ENCODE measurements at regions not wholly inside any gene's neighbourhood (a gene's known extent, or its start where the extent isn't known, plus 50 kb on each side); places are given as distances from the start of the nearest gene placed in this dataset.
"Not testable (repeated sequence)": the region's sequence is repeated elsewhere in the genome, so short reads cannot be mapped to it uniquely, and the experiment has no call there.

- peaks cover 0 to 2% (median 1%) of the 10 kb centered on the region in 3 donors for H3K27me3 Mint-ChIP-seq (ENCODE audit: low read depth in 3 of 3)
- H3K4me3 Mint-ChIP-seq = no peak overlapping the region
- no peaks in the 10 kb centered on the region for H3K36me3 Mint-ChIP-seq
- no peak for DNase-seq
- peaks cover 0 to 2% (median 0%) of the 10 kb centered on the region in 6 donors for H3K9me3 Mint-ChIP-seq
- no peaks in the 10 kb centered on the region for H3K4me1 Mint-ChIP-seq
- H3K27ac Mint-ChIP-seq = no peak overlapping the region
Observed at GRCh38 chr5:127133071-127133470, 59.8 kb upstream of the C5orf63 start.

- Mint-ChIP-seq H3K27me3 (ENCODE audit: low read depth in 3 of 3) (peaks cover 2 to 3% (median 3%) of the 10 kb centered on the region in 3 donors), H3K4me1 (no peaks in the 10 kb centered on the region), H3K4me3 (no peak overlapping the region), H3K9me3 (no peaks in the 10 kb centered on the region), H3K36me3 (no peaks in the 10 kb centered on the region), H3K27ac (no peak overlapping the region)
- no peak for DNase-seq
Observed at GRCh38 chr5:127136908-127137307, 63.6 kb upstream of the C5orf63 start.

- no peak for DNase-seq
- peaks cover 1 to 5% (median 2%) of the 10 kb centered on the region in 3 donors for H3K27me3 Mint-ChIP-seq (ENCODE audit: low read depth in 3 of 3)
- no peaks in the 10 kb centered on the region for H3K4me1 Mint-ChIP-seq
- H3K27ac Mint-ChIP-seq = no peak overlapping the region
- no peaks in the 10 kb centered on the region for H3K36me3 Mint-ChIP-seq
- H3K9me3 Mint-ChIP-seq = no peaks in the 10 kb centered on the region
- no peak overlapping the region for H3K4me3 Mint-ChIP-seq
Observed at GRCh38 chr5:127143722-127144121, 70.4 kb upstream of the C5orf63 start.

- Mint-ChIP-seq H3K4me3 (no peak overlapping the region), H3K4me1 (no peaks in the 10 kb centered on the region), H3K27ac (no peak overlapping the region), H3K36me3 (peaks cover 0 to 4% (median 0%) of the 10 kb centered on the region in 3 donors), H3K9me3 (peaks cover 4 to 11% (median 10%) of the 10 kb centered on the region in 6 donors), H3K27me3 (ENCODE audit: low read depth in 3 of 3) (peaks cover 0 to 5% (median 0%) of the 10 kb centered on the region in 3 donors)
- DNase-seq = no peak
Observed at GRCh38 chr5:127153031-127153430, 79.7 kb upstream of the C5orf63 start.

GRCh38 chr5:127153521-127153920 is 80.2 kb upstream of the C5orf63 start:
- Mint-ChIP-seq H3K9me3 (peaks cover 4 to 14% (median 12%) of the 10 kb centered on the region in 6 donors), H3K27ac (no peak overlapping the region), H3K4me3 (no peak overlapping the region)

GRCh38 chr5:127163750-127164149 is 90.4 kb upstream of the C5orf63 start:
- no peak overlapping the region for H3K4me3 Mint-ChIP-seq
- peaks cover 0 to 7% (median under 1%) of the 10 kb centered on the region in 6 donors for H3K9me3 Mint-ChIP-seq
- no peak for DNase-seq
- H3K27ac Mint-ChIP-seq = no peak overlapping the region
- H3K36me3 Mint-ChIP-seq = no peaks in the 10 kb centered on the region
- H3K27me3 Mint-ChIP-seq (ENCODE audit: low read depth in 3 of 3) = peaks cover 2 to 5% (median 3%) of the 10 kb centered on the region in 3 donors
- H3K4me1 Mint-ChIP-seq = no peaks in the 10 kb centered on the region

More at GRCh38 chr5:127153521-127153920, 80.2 kb upstream of the C5orf63 start:
- DNase-seq = no peak
- peaks cover 0 to 4% (median 0%) of the 10 kb centered on the region in 3 donors for H3K36me3 Mint-ChIP-seq
- H3K27me3 Mint-ChIP-seq (ENCODE audit: low read depth in 3 of 3) = peaks cover 0 to 5% (median 0%) of the 10 kb centered on the region in 3 donors
- no peaks in the 10 kb centered on the region for H3K4me1 Mint-ChIP-seq

GRCh38 chr5:127170918-127171600 is 97.8 kb upstream of the C5orf63 start:
- H3K4me1 Mint-ChIP-seq = no peaks in the 10 kb centered on the region
- H3K27me3 Mint-ChIP-seq (ENCODE audit: low read depth in 3 of 3) = peaks cover 2 to 8% (median 3%) of the 10 kb centered on the region in 3 donors
- peaks cover 0 to 4% (median under 1%) of the 10 kb centered on the region in 6 donors for H3K9me3 Mint-ChIP-seq
- no peak for DNase-seq
- H3K36me3 Mint-ChIP-seq = no peaks in the 10 kb centered on the region
- no peak overlapping the region for H3K4me3 Mint-ChIP-seq
- H3K27ac Mint-ChIP-seq = no peak overlapping the region

GRCh38 chr5:127176769-127177168 is 103.5 kb upstream of the C5orf63 start:
- Mint-ChIP-seq H3K36me3 (no peaks in the 10 kb centered on the region), H3K9me3 (peaks cover 0 to 5% (median 2%) of the 10 kb centered on the region in 6 donors), H3K27me3 (ENCODE audit: low read depth in 3 of 3) (peaks cover 5 to 16% (median 7%) of the 10 kb centered on the region in 3 donors), H3K4me3 (no peak overlapping the region), H3K27ac (no peak overlapping the region), H3K4me1 (no peaks in the 10 kb centered on the region)
- no peak for DNase-seq

GRCh38 chr5:127182631-127183030 is 108.0 kb upstream of the MEGF10 start:
- H3K4me3 Mint-ChIP-seq, H3K36me3 Mint-ChIP-seq, H3K4me1 Mint-ChIP-seq, H3K9me3 Mint-ChIP-seq, DNase-seq, H3K27ac Mint-ChIP-seq: not testable (repeated sequence)
- H3K27me3 Mint-ChIP-seq (ENCODE audit: low read depth in 3 of 3) = peaks cover 2 to 14% (median 3%) of the 10 kb centered on the region in 3 donors

GRCh38 chr5:127183332-127183731 is 107.3 kb upstream of the MEGF10 start:
- Mint-ChIP-seq H3K9me3 (peaks cover 0 to 8% (median 0%) of the 10 kb centered on the region in 6 donors), H3K4me1 (no peaks in the 10 kb centered on the region), H3K27me3 (ENCODE audit: low read depth in 3 of 3) (peaks cover 2 to 14% (median 3%) of the 10 kb centered on the region in 3 donors), H3K4me3 (no peak overlapping the region), H3K36me3 (no peaks in the 10 kb centered on the region), H3K27ac (no peak overlapping the region)
- no peak for DNase-seq

GRCh38 chr5:127184851-127185250 is 105.7 kb upstream of the MEGF10 start:
- Mint-ChIP-seq H3K27me3 (ENCODE audit: low read depth in 3 of 3) (peaks cover 3 to 14% (median 5%) of the 10 kb centered on the region in 3 donors), H3K9me3 (peaks cover 0 to 8% (median 0%) of the 10 kb centered on the region in 6 donors), H3K27ac (no peak overlapping the region), H3K4me3 (no peak overlapping the region), H3K4me1 (no peaks in the 10 kb centered on the region), H3K36me3 (no peaks in the 10 kb centered on the region)
- no peak for DNase-seq

- Mint-ChIP-seq H3K36me3 (no peaks in the 10 kb centered on the region), H3K27me3 (ENCODE audit: low read depth in 3 of 3) (peaks cover 0 to 12% (median 2%) of the 10 kb centered on the region in 3 donors), H3K27ac (no peak overlapping the region), H3K9me3 (peaks cover 0 to 5% (median 0%) of the 10 kb centered on the region in 6 donors), H3K4me3 (no peak overlapping the region), H3K4me1 (no peaks in the 10 kb centered on the region)
- DNase-seq = no peak
Observed at GRCh38 chr5:127186657-127187056, 103.9 kb upstream of the MEGF10 start.

- H3K4me3 Mint-ChIP-seq = no peak overlapping the region
- no peaks in the 10 kb centered on the region for H3K36me3 Mint-ChIP-seq
- no peak for DNase-seq
- H3K27me3 Mint-ChIP-seq (ENCODE audit: low read depth in 3 of 3) = peaks cover 0 to 17% (median 2%) of the 10 kb centered on the region in 3 donors
- no peak overlapping the region for H3K27ac Mint-ChIP-seq
- H3K9me3 Mint-ChIP-seq = peaks cover 0 to 6% (median 0%) of the 10 kb centered on the region in 6 donors
- no peaks in the 10 kb centered on the region for H3K4me1 Mint-ChIP-seq
Observed at GRCh38 chr5:127187706-127188105, 102.9 kb upstream of the MEGF10 start.

GRCh38 chr5:127192150-127192549 is 98.4 kb upstream of the MEGF10 start:
- Mint-ChIP-seq H3K36me3 (no peaks in the 10 kb centered on the region), H3K27ac (no peak overlapping the region), H3K9me3 (peaks cover 0 to 3% (median 0%) of the 10 kb centered on the region in 6 donors), H3K4me3 (no peak overlapping the region), H3K27me3 (ENCODE audit: low read depth in 3 of 3) (peaks cover 2 to 6% (median 3%) of the 10 kb centered on the region in 3 donors), H3K4me1 (no peaks in the 10 kb centered on the region)
- DNase-seq = no peak
